ENCODE measurements at regions not wholly inside any gene's neighbourhood (a gene's known extent, or its start where the extent isn't known, plus 50 kb on each side); places are given as distances from the start of the nearest gene placed in this dataset.
A peak's percentile ranks its signal among the peaks of the same experiment; 100 is the strongest.
"Not testable (repeated sequence)": the region's sequence is repeated elsewhere in the genome, so short reads cannot be mapped to it uniquely, and the experiment has no call there.

- H2AK5ac ChIP-seq (ENCODE audit: low read depth, low read length), result no peak overlapping the region
- H3K23ac ChIP-seq (ENCODE audit: low read depth, low read length, poor library complexity), result no peak overlapping the region
- no peak for DNase-seq (ENCODE audit: low spot score)
- no peak overlapping the region for H2BK5ac ChIP-seq (ENCODE audit: low read length)
- H3K4me3 ChIP-seq (ENCODE audit: low read length in 2 of 2), result no peak overlapping the region
- no peaks in the 10 kb centered on the region for H3K27me3 ChIP-seq (ENCODE audit: control insufficient read depth in 3 of 3, insufficient read depth in 3 of 3, low read depth in 1 of 3, low read length in 3 of 3)
- no peak overlapping the region for H2BK12ac ChIP-seq (ENCODE audit: low read length)
- H3K18ac ChIP-seq (ENCODE audit: low read length), result no peak overlapping the region
- H3K14ac ChIP-seq (ENCODE audit: low read length), result no peak overlapping the region
- H3K9ac ChIP-seq (ENCODE audit: low read depth, low read length, poor library complexity), result no peak overlapping the region
- WGBS, 2 donors (ENCODE audit: extremely low coverage in 2 of 2, insufficient read length in 2 of 2, insufficient replicate concordance in 1 of 2), result no CpG with 5 or more reads among the region's 3 CpGs
- no peak overlapping the region for H3K27ac ChIP-seq (replicated peaks; ENCODE audit: low read length)
- no peaks in the 10 kb centered on the region for H3K4me1 ChIP-seq (ENCODE audit: control insufficient read depth in 2 of 2, insufficient read depth in 1 of 2, low read depth in 1 of 2, low read length in 2 of 2)
- H3K4me2 ChIP-seq (ENCODE audit: insufficient read depth, low read length, poor library complexity, severe bottlenecking), result no peak overlapping the region
- H3K79me1 ChIP-seq (ENCODE audit: low read depth, low read length), result no peaks in the 10 kb centered on the region
- H3K4ac ChIP-seq (ENCODE audit: low read length), result no peak overlapping the region
- no peak overlapping the region for H4K91ac ChIP-seq (ENCODE audit: low read depth, low read length, poor library complexity)
- H3K36me3 ChIP-seq (replicated peaks in 1 of 2; ENCODE audit: control insufficient read depth in 2 of 2, insufficient read depth in 2 of 2, low read length in 2 of 2), result no peaks in the 10 kb centered on the region
- H3K9me3 ChIP-seq (replicated peaks in 1 of 2; ENCODE audit: control insufficient read depth in 2 of 2, insufficient read depth in 1 of 2, low read depth in 1 of 2, low read length in 2 of 2), result no peaks in the 10 kb centered on the region
- no peak overlapping the region for H4K8ac ChIP-seq (ENCODE audit: low read depth, low read length)
- H2BK15ac ChIP-seq (ENCODE audit: low read length), result no peak overlapping the region
- no peak overlapping the region for H2BK120ac ChIP-seq (ENCODE audit: low read depth, low read length)
- H2AFZ ChIP-seq (ENCODE audit: low read length), result no peak overlapping the region
Measured at GRCh38 chr5:35533156-35533555, 84.5 kb upstream of the SPEF2 start.

DNA sequence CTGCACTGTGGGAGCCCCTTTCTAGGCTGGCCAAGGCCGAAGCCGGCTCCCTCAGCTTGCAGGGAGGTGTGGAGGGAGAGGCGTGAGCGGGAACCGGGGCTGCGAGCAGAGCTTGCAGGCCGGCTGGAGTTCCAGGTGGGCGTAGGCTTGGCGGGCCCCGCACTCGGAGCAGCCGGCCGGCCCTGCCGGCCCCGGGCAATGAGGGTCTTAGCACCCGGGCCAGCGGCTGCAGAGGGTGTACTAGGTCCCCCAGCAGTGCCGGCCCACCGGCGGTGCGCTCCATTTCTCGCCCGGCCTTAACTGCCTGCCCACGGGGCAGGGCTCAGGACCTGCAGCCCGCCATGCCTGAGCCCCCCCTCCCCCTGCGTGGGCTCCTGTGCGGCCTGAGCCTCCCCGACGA is 86.1 kb upstream of the SPEF2 start:
- not testable (repeated sequence) for H3K23ac ChIP-seq (ENCODE audit: low read depth, low read length, poor library complexity); H3K9me3 ChIP-seq (replicated peaks in 1 of 2; ENCODE audit: control insufficient read depth in 2 of 2, insufficient read depth in 1 of 2, low read depth in 1 of 2, low read length in 2 of 2); H3K9ac ChIP-seq (ENCODE audit: low read depth, low read length, poor library complexity); H4K8ac ChIP-seq (ENCODE audit: low read depth, low read length); H2BK120ac ChIP-seq (ENCODE audit: low read depth, low read length); H2AFZ ChIP-seq (ENCODE audit: low read length); H3K4ac ChIP-seq (ENCODE audit: low read length); H2BK5ac ChIP-seq (ENCODE audit: low read length); H3K18ac ChIP-seq (ENCODE audit: low read length); H3K14ac ChIP-seq (ENCODE audit: low read length); H3K27ac ChIP-seq (replicated peaks; ENCODE audit: low read length); H4K91ac ChIP-seq (ENCODE audit: low read depth, low read length, poor library complexity); H3K36me3 ChIP-seq (replicated peaks in 1 of 2; ENCODE audit: control insufficient read depth in 2 of 2, insufficient read depth in 2 of 2, low read length in 2 of 2); H3K27me3 ChIP-seq (ENCODE audit: control insufficient read depth in 3 of 3, insufficient read depth in 3 of 3, low read depth in 1 of 3, low read length in 3 of 3); H3K79me1 ChIP-seq (ENCODE audit: low read depth, low read length); H3K4me2 ChIP-seq (ENCODE audit: insufficient read depth, low read length, poor library complexity, severe bottlenecking); H2BK15ac ChIP-seq (ENCODE audit: low read length); DNase-seq (ENCODE audit: low spot score); H3K4me3 ChIP-seq (ENCODE audit: low read length in 2 of 2); H2BK12ac ChIP-seq (ENCODE audit: low read length); H2AK5ac ChIP-seq (ENCODE audit: low read depth, low read length); H3K4me1 ChIP-seq (ENCODE audit: control insufficient read depth in 2 of 2, insufficient read depth in 1 of 2, low read depth in 1 of 2, low read length in 2 of 2)
- no CpG with 5 or more reads among the region's 29 CpGs for WGBS, 2 donors (ENCODE audit: extremely low coverage in 2 of 2, insufficient read length in 2 of 2, insufficient replicate concordance in 1 of 2)

GRCh38 chr5:35518104-35518503 is 99.6 kb upstream of the SPEF2 start:
- Histone ChIP-seq H2BK15ac (ENCODE audit: low read length) (no peak overlapping the region), H3K9ac (ENCODE audit: low read depth, low read length, poor library complexity) (no peak overlapping the region), H3K79me1 (ENCODE audit: low read depth, low read length) (no peaks in the 10 kb centered on the region), H3K4me3 (ENCODE audit: low read length in 2 of 2) (peak overlapping the region in 1 of 2 donors; percentile 63), H3K4ac (ENCODE audit: low read length) (no peak overlapping the region), H3K14ac (ENCODE audit: low read length) (no peak overlapping the region), H3K36me3 (replicated peaks in 1 of 2; ENCODE audit: control insufficient read depth in 2 of 2, insufficient read depth in 2 of 2, low read length in 2 of 2) (no peaks in the 10 kb centered on the region), H3K4me1 (ENCODE audit: control insufficient read depth in 2 of 2, insufficient read depth in 1 of 2, low read depth in 1 of 2, low read length in 2 of 2) (no peaks in the 10 kb centered on the region), H2AFZ (ENCODE audit: low read length) (no peak overlapping the region), H2BK120ac (ENCODE audit: low read depth, low read length) (no peak overlapping the region), H2BK5ac (ENCODE audit: low read length) (no peak overlapping the region), H2BK12ac (ENCODE audit: low read length) (no peak overlapping the region), H4K8ac (ENCODE audit: low read depth, low read length) (no peak overlapping the region), H3K18ac (ENCODE audit: low read length) (no peak overlapping the region), H2AK5ac (ENCODE audit: low read depth, low read length) (no peak overlapping the region), H3K4me2 (ENCODE audit: insufficient read depth, low read length, poor library complexity, severe bottlenecking) (no peak overlapping the region), H3K9me3 (replicated peaks in 1 of 2; ENCODE audit: control insufficient read depth in 2 of 2, insufficient read depth in 1 of 2, low read depth in 1 of 2, low read length in 2 of 2) (peaks cover 0 to 2% of the 10 kb centered on the region in 2 donors), H4K91ac (ENCODE audit: low read depth, low read length, poor library complexity) (no peak overlapping the region), H3K27me3 (ENCODE audit: control insufficient read depth in 3 of 3, insufficient read depth in 3 of 3, low read depth in 1 of 3, low read length in 3 of 3) (no peaks in the 10 kb centered on the region), H3K27ac (replicated peaks; ENCODE audit: low read length) (no peak overlapping the region), H3K23ac (ENCODE audit: low read depth, low read length, poor library complexity) (no peak overlapping the region)
- DNase-seq (ENCODE audit: low spot score), result no peak
- no CpG with 5 or more reads among the region's 1 CpG for WGBS, 2 donors (ENCODE audit: extremely low coverage in 2 of 2, insufficient read length in 2 of 2, insufficient replicate concordance in 1 of 2)

DNA sequence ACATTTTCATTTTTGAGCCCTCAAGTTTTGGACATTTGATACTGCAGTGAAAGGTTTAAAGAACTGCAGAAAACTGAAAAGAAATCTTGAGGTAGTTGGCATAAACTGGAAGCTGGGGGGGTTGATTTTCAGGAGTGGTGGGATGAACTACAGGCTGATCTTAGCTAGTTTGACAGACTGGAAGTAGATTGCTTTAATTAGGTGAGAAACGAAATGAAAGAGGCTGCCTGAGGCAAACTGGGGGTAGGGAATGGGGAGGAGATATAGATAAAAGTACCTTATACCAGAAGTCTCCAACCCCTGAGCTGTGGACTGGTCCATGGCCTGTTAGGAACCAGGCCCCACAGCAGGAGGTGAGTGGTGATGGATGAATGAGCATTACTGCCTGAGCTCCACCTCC is 101.4 kb upstream of the SPEF2 start:
- Histone ChIP-seq H3K23ac (ENCODE audit: low read depth, low read length, poor library complexity) (no peak overlapping the region), H2BK12ac (ENCODE audit: low read length) (no peak overlapping the region), H2BK120ac (ENCODE audit: low read depth, low read length) (no peak overlapping the region), H3K4ac (ENCODE audit: low read length) (no peak overlapping the region), H4K8ac (ENCODE audit: low read depth, low read length) (no peak overlapping the region), H2AFZ (ENCODE audit: low read length) (no peak overlapping the region), H3K4me1 (ENCODE audit: control insufficient read depth in 2 of 2, insufficient read depth in 1 of 2, low read depth in 1 of 2, low read length in 2 of 2) (no peaks in the 10 kb centered on the region), H3K27ac (replicated peaks; ENCODE audit: low read length) (no peak overlapping the region), H4K91ac (ENCODE audit: low read depth, low read length, poor library complexity) (no peak overlapping the region), H3K9ac (ENCODE audit: low read depth, low read length, poor library complexity) (no peak overlapping the region), H3K27me3 (ENCODE audit: control insufficient read depth in 3 of 3, insufficient read depth in 3 of 3, low read depth in 1 of 3, low read length in 3 of 3) (no peaks in the 10 kb centered on the region), H3K36me3 (replicated peaks in 1 of 2; ENCODE audit: control insufficient read depth in 2 of 2, insufficient read depth in 2 of 2, low read length in 2 of 2) (no peaks in the 10 kb centered on the region), H2AK5ac (ENCODE audit: low read depth, low read length) (no peak overlapping the region), H3K18ac (ENCODE audit: low read length) (no peak overlapping the region), H3K14ac (ENCODE audit: low read length) (no peak overlapping the region), H3K4me3 (ENCODE audit: low read length in 2 of 2) (no peak overlapping the region), H2BK15ac (ENCODE audit: low read length) (no peak overlapping the region), H3K4me2 (ENCODE audit: insufficient read depth, low read length, poor library complexity, severe bottlenecking) (no peak overlapping the region), H3K9me3 (replicated peaks in 1 of 2; ENCODE audit: control insufficient read depth in 2 of 2, insufficient read depth in 1 of 2, low read depth in 1 of 2, low read length in 2 of 2) (peaks cover 0 to 2% of the 10 kb centered on the region in 2 donors), H2BK5ac (ENCODE audit: low read length) (no peak overlapping the region), H3K79me1 (ENCODE audit: low read depth, low read length) (no peaks in the 10 kb centered on the region)
- WGBS, 2 donors (ENCODE audit: extremely low coverage in 2 of 2, insufficient read length in 2 of 2, insufficient replicate concordance in 1 of 2), result no CpG with 5 or more reads among the region's 1 CpG
- no peak for DNase-seq (ENCODE audit: low spot score)

Measured in neuronal stem cell (in vitro differentiated cells).